ENCODE measurements at regions not wholly inside any gene's neighbourhood (a gene's known extent, or its start where the extent isn't known, plus 50 kb on each side); places are given as distances from the start of the nearest gene placed in this dataset.

DNA sequence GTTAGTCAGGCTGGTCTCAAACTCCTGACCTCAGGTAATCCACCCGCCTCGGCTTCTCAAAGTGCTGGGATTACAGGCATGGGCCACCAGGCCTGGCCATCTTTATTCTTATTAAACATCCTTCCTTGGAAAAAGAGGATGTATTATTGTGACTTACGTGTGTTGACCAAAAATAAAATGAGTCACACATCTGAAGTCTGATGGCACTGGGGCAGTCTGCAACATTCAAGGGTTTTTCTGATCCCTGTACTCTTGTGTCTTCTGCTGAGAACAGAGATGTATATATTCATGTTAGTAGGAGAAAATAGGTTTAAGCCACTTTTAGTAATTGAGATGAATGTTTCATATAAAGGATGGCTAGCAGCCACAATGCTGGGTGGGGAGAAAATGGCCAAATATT, 129.9 kb upstream of the RIPOR2 start:
- TF ChIP-seq TAF1 (IDR thresholded peaks at IDR 0.05; ENCODE audit: borderline replicate concordance, insufficient read depth, low read length) (no peak), FOXP2 (optimal IDR thresholded peaks at IDR 0.05; ENCODE audit: borderline replicate concordance, extremely low read depth, extremely low read length, insufficient read depth) (no peak), POLR2AphosphoS5 (IDR thresholded peaks at IDR 0.05; ENCODE audit: low read depth, low read length) (no peak), SIN3A (IDR thresholded peaks at IDR 0.05; ENCODE audit: borderline replicate concordance, insufficient read depth, low read length) (no peak)
- TF ChIP-seq, protein P1, sequence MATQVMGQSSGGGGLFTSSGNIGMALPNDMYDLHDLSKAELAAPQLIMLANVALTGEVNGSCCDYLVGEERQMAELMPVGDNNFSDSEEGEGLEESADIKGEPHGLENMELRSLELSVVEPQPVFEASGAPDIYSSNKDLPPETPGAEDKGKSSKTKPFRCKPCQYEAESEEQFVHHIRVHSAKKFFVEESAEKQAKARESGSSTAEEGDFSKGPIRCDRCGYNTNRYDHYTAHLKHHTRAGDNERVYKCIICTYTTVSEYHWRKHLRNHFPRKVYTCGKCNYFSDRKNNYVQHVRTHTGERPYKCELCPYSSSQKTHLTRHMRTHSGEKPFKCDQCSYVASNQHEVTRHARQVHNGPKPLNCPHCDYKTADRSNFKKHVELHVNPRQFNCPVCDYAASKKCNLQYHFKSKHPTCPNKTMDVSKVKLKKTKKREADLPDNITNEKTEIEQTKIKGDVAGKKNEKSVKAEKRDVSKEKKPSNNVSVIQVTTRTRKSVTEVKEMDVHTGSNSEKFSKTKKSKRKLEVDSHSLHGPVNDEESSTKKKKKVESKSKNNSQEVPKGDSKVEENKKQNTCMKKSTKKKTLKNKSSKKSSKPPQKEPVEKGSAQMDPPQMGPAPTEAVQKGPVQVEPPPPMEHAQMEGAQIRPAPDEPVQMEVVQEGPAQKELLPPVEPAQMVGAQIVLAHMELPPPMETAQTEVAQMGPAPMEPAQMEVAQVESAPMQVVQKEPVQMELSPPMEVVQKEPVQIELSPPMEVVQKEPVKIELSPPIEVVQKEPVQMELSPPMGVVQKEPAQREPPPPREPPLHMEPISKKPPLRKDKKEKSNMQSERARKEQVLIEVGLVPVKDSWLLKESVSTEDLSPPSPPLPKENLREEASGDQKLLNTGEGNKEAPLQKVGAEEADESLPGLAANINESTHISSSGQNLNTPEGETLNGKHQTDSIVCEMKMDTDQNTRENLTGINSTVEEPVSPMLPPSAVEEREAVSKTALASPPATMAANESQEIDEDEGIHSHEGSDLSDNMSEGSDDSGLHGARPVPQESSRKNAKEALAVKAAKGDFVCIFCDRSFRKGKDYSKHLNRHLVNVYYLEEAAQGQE (IDR thresholded peaks at IDR 0.05; ENCODE audit: insufficient read depth in 1 of 2, low read depth in 2 of 2, low read length in 2 of 2) = no peak

DNA sequence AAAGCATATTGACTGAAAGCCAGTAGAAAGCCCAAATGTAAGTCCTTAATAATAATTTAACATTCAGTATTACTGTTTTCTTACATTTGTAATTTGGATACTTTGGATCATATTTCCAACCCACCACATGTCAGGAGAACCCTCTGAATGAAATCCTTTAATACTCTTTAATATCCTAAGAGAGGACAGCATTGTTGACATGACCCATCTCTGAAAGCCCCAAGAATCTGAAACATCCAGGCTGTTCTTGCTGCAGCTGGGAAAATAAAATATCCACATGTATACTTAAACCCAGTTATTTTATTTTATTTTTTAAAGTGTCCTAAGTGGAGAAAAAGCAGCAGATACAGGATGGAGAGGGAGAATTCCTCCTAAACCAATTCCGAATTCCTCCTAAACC, 130.8 kb upstream of the RIPOR2 start:
- TF ChIP-seq, protein P1 (IDR thresholded peaks at IDR 0.05; ENCODE audit: insufficient read depth in 1 of 2, low read depth in 2 of 2, low read length in 2 of 2) = no peak
- TF ChIP-seq POLR2AphosphoS5 (IDR thresholded peaks at IDR 0.05; ENCODE audit: low read depth, low read length) (no peak), FOXP2 (optimal IDR thresholded peaks at IDR 0.05; ENCODE audit: borderline replicate concordance, extremely low read depth, extremely low read length, insufficient read depth) (no peak), TAF1 (IDR thresholded peaks at IDR 0.05; ENCODE audit: borderline replicate concordance, insufficient read depth, low read length) (no peak), SIN3A (IDR thresholded peaks at IDR 0.05; ENCODE audit: borderline replicate concordance, insufficient read depth, low read length) (no peak)

DNA sequence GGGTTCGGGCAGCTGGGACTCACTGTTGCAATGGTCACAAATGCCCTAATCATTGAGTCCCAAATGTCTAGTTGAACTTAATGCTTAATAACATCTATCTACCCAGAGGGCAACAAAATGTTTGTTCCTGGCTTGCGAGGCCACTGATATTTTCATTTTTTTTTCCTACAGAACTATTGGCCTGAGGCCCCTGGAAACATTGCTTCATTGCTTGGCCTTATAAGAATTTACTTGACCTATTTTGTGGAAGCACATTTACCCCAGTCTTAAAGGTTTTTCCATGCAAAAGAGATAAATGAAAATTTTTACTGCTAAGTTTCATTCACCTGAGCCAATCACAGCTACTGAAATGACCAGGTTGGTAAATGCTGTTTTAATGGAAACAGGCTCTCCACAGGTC, 133.1 kb upstream of the RIPOR2 start:
- TF ChIP-seq, protein P1 (IDR thresholded peaks at IDR 0.05; ENCODE audit: insufficient read depth in 1 of 2, low read depth in 2 of 2, low read length in 2 of 2) = no peak

DNA sequence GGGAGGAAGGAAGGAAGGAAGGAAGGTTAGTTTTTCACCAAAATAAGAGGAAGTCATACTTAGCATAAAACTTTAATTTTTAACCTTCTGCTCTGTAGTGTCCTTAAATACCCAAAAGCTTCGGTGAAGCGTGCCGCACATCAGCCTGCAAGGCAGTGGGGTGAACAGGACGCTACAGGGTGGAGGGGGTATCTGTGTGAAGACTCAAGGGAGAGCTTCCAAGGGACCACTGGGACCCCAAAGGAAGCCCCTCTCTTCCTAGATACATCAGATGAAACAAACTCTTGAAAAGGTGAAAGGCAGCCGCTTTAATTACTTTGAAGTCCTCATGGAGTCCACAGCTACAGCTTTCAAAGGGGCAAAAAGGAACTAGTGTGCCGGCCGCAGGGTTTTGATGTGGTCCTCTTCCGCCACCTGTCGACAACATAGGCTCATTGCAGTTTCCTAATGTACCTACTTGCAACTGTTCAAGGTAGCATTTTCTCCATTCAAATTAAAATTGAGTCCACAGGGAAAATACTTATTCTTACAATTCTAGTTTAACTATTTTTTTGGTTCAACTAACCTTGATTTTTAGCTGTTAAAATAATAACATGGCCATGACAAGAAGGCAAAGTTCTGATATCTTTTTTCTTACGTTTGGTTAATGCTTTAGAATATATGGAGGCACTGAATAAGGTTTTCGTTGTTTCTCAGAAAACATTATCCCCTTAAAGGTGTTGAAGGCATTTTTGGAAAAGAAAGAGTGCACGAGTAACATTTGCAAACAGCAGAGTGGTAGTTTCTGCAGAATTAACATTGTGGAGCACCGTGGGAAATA, 135.0 kb upstream of the RIPOR2 start:
- TF ChIP-seq, protein P1 (IDR thresholded peaks at IDR 0.05; ENCODE audit: insufficient read depth in 1 of 2, low read depth in 2 of 2, low read length in 2 of 2) = no peak
- TF ChIP-seq FOXP2 (optimal IDR thresholded peaks at IDR 0.05; ENCODE audit: borderline replicate concordance, extremely low read depth, extremely low read length, insufficient read depth) (no peak), SIN3A (IDR thresholded peaks at IDR 0.05; ENCODE audit: borderline replicate concordance, insufficient read depth, low read length) (no peak), TAF1 (IDR thresholded peaks at IDR 0.05; ENCODE audit: borderline replicate concordance, insufficient read depth, low read length) (no peak), POLR2AphosphoS5 (IDR thresholded peaks at IDR 0.05; ENCODE audit: low read depth, low read length) (no peak)

DNA sequence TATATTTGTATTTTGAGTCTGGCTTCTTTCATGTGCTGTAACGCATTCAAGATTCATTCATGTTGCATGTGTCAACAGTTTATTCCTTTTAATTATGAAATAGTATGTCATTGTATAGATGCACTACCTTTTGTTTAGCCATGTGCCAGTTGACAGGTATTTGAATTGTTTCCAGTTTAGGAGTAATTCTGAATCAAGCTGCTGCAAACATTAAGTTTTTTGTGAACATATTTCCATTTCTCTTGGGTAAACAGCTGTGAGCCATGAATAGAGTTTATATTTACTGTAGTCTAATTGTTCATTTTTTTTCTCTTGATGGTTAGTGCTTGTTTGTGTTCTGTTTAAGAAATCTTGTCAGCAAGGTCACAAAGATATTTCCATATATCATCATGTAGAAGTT, 142.4 kb upstream of the RIPOR2 start:
- TF ChIP-seq FOXP2 (optimal IDR thresholded peaks at IDR 0.05; ENCODE audit: borderline replicate concordance, extremely low read depth, extremely low read length, insufficient read depth) = no peak
- no peak for TF ChIP-seq POLR2AphosphoS5 (IDR thresholded peaks at IDR 0.05; ENCODE audit: low read depth, low read length)
- no peak for TF ChIP-seq SIN3A (IDR thresholded peaks at IDR 0.05; ENCODE audit: borderline replicate concordance, insufficient read depth, low read length)
- no peak for TF ChIP-seq TAF1 (IDR thresholded peaks at IDR 0.05; ENCODE audit: borderline replicate concordance, insufficient read depth, low read length)
